ENCODE measurements at regions not wholly inside any gene's neighbourhood (a gene's known extent, or its start where the extent isn't known, plus 50 kb on each side); places are given as distances from the start of the nearest gene placed in this dataset.
"Not testable (repeated sequence)": the region's sequence is repeated elsewhere in the genome, so short reads cannot be mapped to it uniquely, and the experiment has no call there.

DNA sequence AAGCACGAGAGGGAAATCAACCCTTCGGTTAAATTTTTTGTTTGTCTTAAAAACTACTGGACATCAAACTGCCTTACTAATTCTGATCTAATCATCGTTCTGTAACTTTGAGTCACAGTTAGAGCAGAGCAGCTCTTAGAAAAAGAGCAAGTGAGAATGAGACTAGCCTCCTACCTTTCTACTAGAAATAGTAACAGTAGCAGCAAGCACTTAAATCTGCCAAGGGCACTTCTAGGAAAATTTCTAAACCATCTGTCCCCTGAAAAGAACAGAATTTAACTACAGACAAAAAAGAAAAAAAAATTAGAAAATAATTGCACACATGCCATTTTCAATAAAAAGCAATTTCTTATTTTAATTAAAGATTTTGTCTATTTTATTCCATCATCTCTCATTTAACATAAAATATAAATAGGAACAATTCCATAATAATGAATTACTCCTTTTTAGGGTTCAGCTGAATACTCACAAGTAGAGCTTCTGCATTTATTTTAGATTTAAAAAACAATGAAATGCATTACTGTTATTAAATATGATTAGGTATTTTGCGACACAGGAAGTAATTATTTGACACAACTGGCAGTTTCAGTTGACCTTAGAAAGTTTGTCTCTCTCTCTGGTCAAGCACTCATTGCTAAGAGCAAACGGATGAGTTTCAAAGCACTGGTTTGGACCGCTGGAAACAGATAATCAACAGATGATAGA lies 250.8 kb upstream of the SOX9 start:
- Histone ChIP-seq H3K27me3 (no peaks in the 10 kb centered on the region), H3K4me1 (no peaks in the 10 kb centered on the region), H3K27ac (no peak overlapping the region), H3K36me3 (no peaks in the 10 kb centered on the region), H3K9me3 (no peaks in the 10 kb centered on the region), H3K4me3 (no peak overlapping the region)
- ATAC-seq: no peak
- intact Hi-C loops (cut with DNase I): no loop called here
- DNase-seq: no peak
- TF ChIP-seq, protein P1, sequence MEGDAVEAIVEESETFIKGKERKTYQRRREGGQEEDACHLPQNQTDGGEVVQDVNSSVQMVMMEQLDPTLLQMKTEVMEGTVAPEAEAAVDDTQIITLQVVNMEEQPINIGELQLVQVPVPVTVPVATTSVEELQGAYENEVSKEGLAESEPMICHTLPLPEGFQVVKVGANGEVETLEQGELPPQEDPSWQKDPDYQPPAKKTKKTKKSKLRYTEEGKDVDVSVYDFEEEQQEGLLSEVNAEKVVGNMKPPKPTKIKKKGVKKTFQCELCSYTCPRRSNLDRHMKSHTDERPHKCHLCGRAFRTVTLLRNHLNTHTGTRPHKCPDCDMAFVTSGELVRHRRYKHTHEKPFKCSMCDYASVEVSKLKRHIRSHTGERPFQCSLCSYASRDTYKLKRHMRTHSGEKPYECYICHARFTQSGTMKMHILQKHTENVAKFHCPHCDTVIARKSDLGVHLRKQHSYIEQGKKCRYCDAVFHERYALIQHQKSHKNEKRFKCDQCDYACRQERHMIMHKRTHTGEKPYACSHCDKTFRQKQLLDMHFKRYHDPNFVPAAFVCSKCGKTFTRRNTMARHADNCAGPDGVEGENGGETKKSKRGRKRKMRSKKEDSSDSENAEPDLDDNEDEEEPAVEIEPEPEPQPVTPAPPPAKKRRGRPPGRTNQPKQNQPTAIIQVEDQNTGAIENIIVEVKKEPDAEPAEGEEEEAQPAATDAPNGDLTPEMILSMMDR (IDR thresholded peaks at IDR 0.05): no peak
- no peak for TF ChIP-seq POLR2A (IDR thresholded peaks at IDR 0.05)
- 46% methylated on average over 6 of the region's 6 CpGs for WGBS (ENCODE audit: insufficient coverage, low coverage, low lambda C conversion rate, missing lambda C conversion rate)

DNA sequence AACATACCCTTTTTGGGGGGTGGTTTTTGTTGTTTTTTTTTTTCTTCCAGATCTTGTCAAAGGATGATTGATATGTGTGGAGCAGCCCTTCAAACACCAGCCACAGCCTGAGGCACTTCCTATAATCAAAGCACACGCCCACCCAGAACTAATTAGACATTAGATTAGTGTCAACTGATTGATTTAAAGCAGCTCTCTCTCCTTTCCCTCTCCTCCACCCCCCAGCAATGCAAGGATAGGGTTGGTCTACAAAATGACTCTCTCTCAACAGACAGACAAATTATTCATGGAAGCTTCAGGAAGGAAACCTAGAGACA lies 250.3 kb upstream of the SOX9 start:
- no peak for ATAC-seq
- intact Hi-C loops (cut with DNase I): no loop called here
- no peak overlapping the region for H3K27ac ChIP-seq

DNA sequence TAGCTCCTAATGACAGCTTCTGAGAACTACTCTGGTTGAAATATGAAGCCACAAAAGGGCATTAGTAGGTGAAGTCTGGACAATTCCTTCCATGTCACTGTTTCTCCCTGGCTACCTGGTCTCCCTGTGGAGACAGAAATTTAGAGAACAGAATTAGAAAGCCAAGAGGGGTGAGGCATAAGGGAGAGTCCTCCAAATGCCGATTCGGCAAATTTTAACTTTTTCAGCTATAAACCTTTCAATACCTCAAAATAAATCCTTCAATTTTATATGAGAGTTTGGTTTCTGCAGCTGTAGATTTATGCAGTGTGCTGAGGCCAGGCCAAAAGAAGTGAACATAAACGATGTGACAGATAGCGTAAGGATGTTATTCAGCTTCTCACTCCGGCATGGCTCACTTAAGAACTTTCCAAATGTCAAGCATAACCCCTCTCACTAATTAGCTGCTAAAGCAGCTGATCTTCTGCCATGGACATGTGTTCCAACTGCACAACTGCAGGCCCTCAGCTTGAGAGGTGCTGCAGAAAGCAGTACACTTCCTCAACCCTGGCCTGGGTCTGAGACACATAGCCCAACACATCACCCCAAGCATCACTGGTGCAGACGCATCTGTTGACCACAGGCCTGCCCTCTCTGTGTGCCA lies 247.9 kb upstream of the SOX9 start:
- ATAC-seq (no peak), DNase-seq (no peak)
- TF ChIP-seq POLR2A (IDR thresholded peaks at IDR 0.05): no peak
- TF ChIP-seq, protein P1 (IDR thresholded peaks at IDR 0.05): no peak
- H3K27ac ChIP-seq: no peak overlapping the region
- 79% methylated on average over 6 of the region's 6 CpGs for WGBS (ENCODE audit: insufficient coverage, low coverage, low lambda C conversion rate, missing lambda C conversion rate)
- no peaks in the 10 kb centered on the region for H3K4me1 ChIP-seq
- no peaks in the 10 kb centered on the region for H3K27me3 ChIP-seq
- H3K4me3 ChIP-seq: no peak overlapping the region
- no peaks in the 10 kb centered on the region for H3K9me3 ChIP-seq
- intact Hi-C loops (cut with DNase I): no loop called here
- no peaks in the 10 kb centered on the region for H3K36me3 ChIP-seq

More for the DNA sequence above, 250.3 kb upstream of the SOX9 start:
- Histone ChIP-seq H3K4me3 (no peak overlapping the region), H3K36me3 (no peaks in the 10 kb centered on the region), H3K9me3 (no peaks in the 10 kb centered on the region), H3K27me3 (no peaks in the 10 kb centered on the region), H3K4me1 (no peaks in the 10 kb centered on the region)
- DNase-seq: no peak
- TF ChIP-seq, protein P1 (IDR thresholded peaks at IDR 0.05): no peak
- no peak for TF ChIP-seq POLR2A (IDR thresholded peaks at IDR 0.05)
- 55% methylated on average over 1 of the region's 1 CpG for WGBS (ENCODE audit: insufficient coverage, low coverage, low lambda C conversion rate, missing lambda C conversion rate)

DNA sequence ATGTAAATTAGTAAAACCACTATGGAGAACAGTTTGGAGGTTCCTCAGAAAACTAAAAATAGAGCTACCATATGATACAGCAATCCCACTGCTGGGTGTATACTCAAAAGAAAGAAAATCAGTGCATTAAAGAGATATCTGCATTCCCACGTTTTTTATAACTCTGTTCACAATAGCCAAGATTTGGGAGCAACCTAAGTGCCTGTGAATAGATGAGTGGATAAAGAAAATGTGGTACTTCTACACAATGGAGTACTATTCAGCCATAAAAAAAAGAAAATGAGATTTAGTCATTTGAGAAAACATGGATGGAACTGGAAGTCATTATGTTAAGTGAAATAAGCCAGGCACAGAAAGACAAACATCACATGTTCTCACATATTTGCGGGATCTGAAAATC lies 246.0 kb upstream of the SOX9 start:
- not testable (repeated sequence) for H3K9me3 ChIP-seq
- WGBS (ENCODE audit: insufficient coverage, low coverage, low lambda C conversion rate, missing lambda C conversion rate): 60% methylated on average over 2 of the region's 2 CpGs

DNA sequence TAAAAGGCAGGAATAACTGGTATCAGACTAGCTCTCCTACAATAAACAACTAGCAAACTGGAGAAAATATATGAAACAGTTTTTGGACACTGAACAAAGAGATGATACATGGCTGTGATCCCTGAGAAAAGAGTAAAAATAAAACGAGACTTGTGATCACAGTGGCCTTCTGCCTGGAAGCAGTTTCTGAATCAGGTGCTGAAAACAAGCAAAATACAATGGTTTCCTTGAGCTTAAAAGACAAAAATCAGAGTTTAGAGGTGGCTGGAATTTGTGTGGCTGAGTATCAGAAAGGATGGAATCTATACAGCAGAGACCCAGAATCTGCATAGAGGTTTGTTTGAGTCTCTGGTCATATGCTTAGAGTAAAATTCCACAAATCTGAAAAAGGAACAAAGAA lies 242.5 kb upstream of the SOX9 start:
- Histone ChIP-seq H3K36me3 (no peaks in the 10 kb centered on the region), H3K27ac (no peak overlapping the region), H3K27me3 (no peaks in the 10 kb centered on the region), H3K4me3 (no peak overlapping the region), H3K4me1 (no peaks in the 10 kb centered on the region), H3K9me3 (no peaks in the 10 kb centered on the region)
- intact Hi-C loops (cut with DNase I): no loop called here
- no peak for TF ChIP-seq POLR2A (IDR thresholded peaks at IDR 0.05)
- TF ChIP-seq, protein P1 (IDR thresholded peaks at IDR 0.05): no peak
- ATAC-seq (no peak), DNase-seq (no peak)
- WGBS (ENCODE audit: insufficient coverage, low coverage, low lambda C conversion rate, missing lambda C conversion rate): 38% methylated on average over 1 of the region's 1 CpG

More for the DNA sequence above, 246.0 kb upstream of the SOX9 start:
- H3K27me3 ChIP-seq; H3K4me1 ChIP-seq; intact Hi-C loops (cut with DNase I); H3K27ac ChIP-seq; ATAC-seq; DNase-seq; H3K36me3 ChIP-seq; H3K4me3 ChIP-seq: not testable (repeated sequence)
